Smooth muscle cell (in vitro differentiated cells): ENCODE measurements at regions not wholly inside any gene's neighbourhood (a gene's known extent, or its start where the extent isn't known, plus 50 kb on each side); places are given as distances from the start of the nearest gene placed in this dataset.

ENCODE experiments used
- DNase-seq: peaks from one replicate; lab custom pipeline; 2025; ENCODE audit not compliant: unreplicated experiment; lab: John Stamatoyannopoulos, UW
- H2AFZ ChIP-seq: fragments of 200-600 bp; sonication (generic); 2 replicates; pipeline ENCODE4 v1.6.0; 2016; ENCODE audit warnings: antibody characterized with exemption, low read depth, mild to moderate bottlenecking
- H3F3A ChIP-seq: fragments of 200-600 bp; sonication (generic); 2 replicates; pipeline ENCODE4 v1.6.0; 2017; ENCODE audit warnings: antibody characterized with exemption, low read depth
- H3K27ac ChIP-seq: fragments of 200-600 bp; sonication (generic); 2 replicates; pipeline ENCODE4 v1.5.1; 2016; ENCODE audit warnings: low read depth, mild to moderate bottlenecking
- H3K27me3 ChIP-seq: fragments of 200-600 bp; sonication (generic); 2 replicates; pipeline ENCODE4 v1.6.1; 2016; ENCODE audit warnings: low read depth, mild to moderate bottlenecking
- H3K36me3 ChIP-seq: fragments of 200-600 bp; sonication (generic); 2 replicates; pipeline ENCODE4 v1.5.1; 2016; ENCODE audit warnings: low read depth
- H3K4me1 ChIP-seq: fragments of 200-600 bp; sonication (generic); 2 replicates; pipeline ENCODE4 v1.5.1; 2016; ENCODE audit warnings: low read depth
- H3K4me2 ChIP-seq: fragments of 200-600 bp; sonication (generic); 2 replicates; pipeline ENCODE4 v1.6.0; 2016; ENCODE audit warnings: mild to moderate bottlenecking
- H3K4me3 ChIP-seq: fragments of 200-600 bp; sonication (generic); 2 replicates; pipeline ENCODE4 v1.5.1; 2016; ENCODE audit warnings: mild to moderate bottlenecking
- H3K79me2 ChIP-seq: fragments of 200-600 bp; sonication (generic); 2 replicates; pipeline ENCODE4 v1.6.0; 2016; ENCODE audit warnings: low read depth, mild to moderate bottlenecking
- H3K9ac ChIP-seq: fragments of 200-600 bp; sonication (generic); 2 replicates; pipeline ENCODE4 v1.6.0; 2016; ENCODE audit warnings: low read depth
- H3K9me3 ChIP-seq: fragments of 200-600 bp; sonication (generic); replicated peaks from 2 replicates; pipeline ENCODE4 v1.5.1; 2016; ENCODE audit warnings: low read depth
- H4K20me1 ChIP-seq: fragments of 200-600 bp; sonication (generic); 2 replicates; pipeline ENCODE4 v1.6.0; 2016; ENCODE audit warnings: low read depth
- WGBS: methylation state at CpG from one replicate; pipeline ENCODE4 v1.1.7; 2016; ENCODE audit warnings: low lambda C conversion rate; 5-methylcytosine and 5-hydroxymethylcytosine counted together
- TF ChIP-seq, protein P1 (sequence below): fragments of 200-600 bp; sonication (generic); IDR thresholded peaks from 2 replicates; pipeline ENCODE4 v1.5.1; 2017; ENCODE audit warnings: borderline replicate concordance, mild to moderate bottlenecking, antibody characterized with exemption; ENCODE audit not compliant: insufficient read depth, poor library complexity, severe bottlenecking

DNA sequence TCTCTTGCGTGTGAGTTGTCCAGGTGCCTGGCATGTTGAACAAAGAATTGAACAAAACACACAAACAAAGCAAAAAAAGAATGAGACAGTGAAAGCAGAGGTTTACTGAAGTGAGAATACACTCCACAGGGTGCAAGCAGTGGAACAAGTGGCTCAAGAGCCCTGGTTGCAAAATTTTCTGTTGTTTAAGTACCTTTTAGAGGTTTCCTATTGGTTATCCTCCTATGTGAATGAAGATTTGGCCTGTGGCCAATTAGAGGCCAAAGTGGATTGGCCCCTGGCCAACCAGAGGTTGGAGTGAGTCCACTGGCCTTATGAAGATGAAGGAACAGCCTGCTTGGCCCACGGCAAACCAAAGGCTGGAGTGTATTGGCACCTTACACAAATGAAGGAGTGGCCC, 1188.5 kb upstream of the NRXN1 start:
- Histone ChIP-seq H4K20me1 (no peaks in the 10 kb centered on the region), H3K27me3 (no peaks in the 10 kb centered on the region), H3K4me3 (no peak overlapping the region), H3K9ac (no peak overlapping the region), H3K79me2 (no peaks in the 10 kb centered on the region), H3K4me2 (no peak overlapping the region), H3K9me3 (no peaks in the 10 kb centered on the region), H3K27ac (no peak overlapping the region), H3F3A (no peaks in the 10 kb centered on the region), H3K4me1 (no peaks in the 10 kb centered on the region), H3K36me3 (no peaks in the 10 kb centered on the region), H2AFZ (no peak overlapping the region)
- no peak for DNase-seq
- WGBS = 90% methylated on average over 2 of the region's 2 CpGs
- TF ChIP-seq, protein P1, sequence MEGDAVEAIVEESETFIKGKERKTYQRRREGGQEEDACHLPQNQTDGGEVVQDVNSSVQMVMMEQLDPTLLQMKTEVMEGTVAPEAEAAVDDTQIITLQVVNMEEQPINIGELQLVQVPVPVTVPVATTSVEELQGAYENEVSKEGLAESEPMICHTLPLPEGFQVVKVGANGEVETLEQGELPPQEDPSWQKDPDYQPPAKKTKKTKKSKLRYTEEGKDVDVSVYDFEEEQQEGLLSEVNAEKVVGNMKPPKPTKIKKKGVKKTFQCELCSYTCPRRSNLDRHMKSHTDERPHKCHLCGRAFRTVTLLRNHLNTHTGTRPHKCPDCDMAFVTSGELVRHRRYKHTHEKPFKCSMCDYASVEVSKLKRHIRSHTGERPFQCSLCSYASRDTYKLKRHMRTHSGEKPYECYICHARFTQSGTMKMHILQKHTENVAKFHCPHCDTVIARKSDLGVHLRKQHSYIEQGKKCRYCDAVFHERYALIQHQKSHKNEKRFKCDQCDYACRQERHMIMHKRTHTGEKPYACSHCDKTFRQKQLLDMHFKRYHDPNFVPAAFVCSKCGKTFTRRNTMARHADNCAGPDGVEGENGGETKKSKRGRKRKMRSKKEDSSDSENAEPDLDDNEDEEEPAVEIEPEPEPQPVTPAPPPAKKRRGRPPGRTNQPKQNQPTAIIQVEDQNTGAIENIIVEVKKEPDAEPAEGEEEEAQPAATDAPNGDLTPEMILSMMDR = no peak

DNA sequence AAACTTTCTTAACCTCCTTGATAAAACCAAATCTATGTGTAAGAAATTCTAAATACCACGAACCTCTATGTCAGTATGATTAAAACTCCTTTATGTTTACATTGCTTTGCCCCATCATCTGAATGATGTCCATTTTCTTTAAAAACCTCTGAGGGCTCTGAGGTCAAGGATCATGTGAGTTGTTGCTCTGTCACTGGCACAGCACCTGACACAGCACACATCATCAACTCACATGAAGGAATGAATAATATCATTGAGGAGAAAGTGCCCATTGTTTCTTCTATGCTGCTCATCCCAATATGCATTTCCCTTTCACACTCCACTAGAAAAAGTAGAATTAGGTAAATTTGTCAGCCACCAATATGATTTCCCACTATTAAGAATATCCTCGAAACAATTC, 1178.7 kb upstream of the NRXN1 start:
- Histone ChIP-seq H3K27me3 (no peaks in the 10 kb centered on the region), H3K36me3 (no peaks in the 10 kb centered on the region), H4K20me1 (no peaks in the 10 kb centered on the region), H3K9me3 (no peaks in the 10 kb centered on the region), H3K4me1 (no peaks in the 10 kb centered on the region), H3F3A (no peaks in the 10 kb centered on the region), H3K27ac (no peak overlapping the region), H3K9ac (no peak overlapping the region), H3K4me2 (no peak overlapping the region), H2AFZ (no peak overlapping the region), H3K4me3 (no peak overlapping the region), H3K79me2 (no peaks in the 10 kb centered on the region)
- no peak for DNase-seq
- WGBS = 95% methylated on average over 2 of the region's 2 CpGs
- TF ChIP-seq, protein P1 = no peak

DNA sequence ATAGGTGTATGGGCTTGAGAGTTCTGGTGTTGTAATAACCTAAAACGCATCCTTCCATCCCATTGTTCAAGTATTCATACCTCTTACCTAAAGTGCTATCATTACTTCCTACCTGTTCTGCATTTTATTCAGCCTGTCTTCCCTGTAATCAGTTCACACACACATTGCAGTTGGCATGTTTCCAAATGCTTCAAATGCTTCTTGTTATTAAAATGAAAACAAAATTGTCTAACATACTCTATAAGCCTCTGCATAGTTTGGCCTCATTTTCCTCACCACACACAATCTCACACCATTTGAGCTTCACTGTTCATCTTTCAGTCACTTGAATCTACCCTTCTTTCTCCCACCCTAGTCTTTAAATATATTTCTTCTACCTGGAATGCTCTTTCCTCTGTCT, 1178.2 kb upstream of the NRXN1 start:
- H3K4me2 ChIP-seq = no peak overlapping the region
- H2AFZ ChIP-seq = no peak overlapping the region
- H3K36me3 ChIP-seq = no peaks in the 10 kb centered on the region
- H3K4me3 ChIP-seq = no peak overlapping the region
- no peaks in the 10 kb centered on the region for H3K27me3 ChIP-seq
- no peak overlapping the region for H3K27ac ChIP-seq
- no peaks in the 10 kb centered on the region for H3K79me2 ChIP-seq
- no peaks in the 10 kb centered on the region for H3K9me3 ChIP-seq
- no peak for DNase-seq
- no peaks in the 10 kb centered on the region for H3K4me1 ChIP-seq
- H3K9ac ChIP-seq = no peak overlapping the region
- TF ChIP-seq, protein P1 = no peak
- 96% methylated on average over 1 of the region's 1 CpG for WGBS
- H3F3A ChIP-seq = no peaks in the 10 kb centered on the region
- H4K20me1 ChIP-seq = no peaks in the 10 kb centered on the region

DNA sequence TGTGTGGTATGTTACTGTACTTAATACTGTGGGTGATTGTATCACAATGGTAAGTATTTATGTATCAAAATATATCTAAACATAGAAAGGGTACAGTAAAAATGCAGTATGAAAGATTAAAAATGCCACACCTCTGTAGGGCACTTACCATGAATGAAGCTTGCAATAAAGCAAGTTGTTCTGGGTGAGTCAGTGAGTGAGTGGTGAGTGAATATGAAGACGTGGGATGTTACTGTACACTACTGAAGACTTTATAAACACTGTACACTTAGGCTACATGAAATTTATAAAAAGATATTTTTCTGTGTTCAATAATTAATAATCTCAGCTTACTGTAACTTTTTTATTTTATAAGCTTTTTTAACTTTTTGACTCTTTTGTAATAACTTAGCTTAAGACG, 1162.4 kb upstream of the NRXN1 start:
- Histone ChIP-seq H3F3A (no peaks in the 10 kb centered on the region), H3K4me1 (no peaks in the 10 kb centered on the region), H3K27ac (no peak overlapping the region), H3K9me3 (no peaks in the 10 kb centered on the region), H3K79me2 (no peaks in the 10 kb centered on the region), H2AFZ (no peak overlapping the region), H3K9ac (no peak overlapping the region), H3K36me3 (no peaks in the 10 kb centered on the region), H3K4me2 (no peak overlapping the region), H3K27me3 (no peaks in the 10 kb centered on the region), H3K4me3 (no peak overlapping the region), H4K20me1 (no peaks in the 10 kb centered on the region)
- TF ChIP-seq, protein P1 = no peak
- WGBS = 78% methylated on average over 2 of the region's 2 CpGs
- no peak for DNase-seq
